ENCODE measurements at regions not wholly inside any gene's neighbourhood (a gene's known extent, or its start where the extent isn't known, plus 50 kb on each side); places are given as distances from the start of the nearest gene placed in this dataset.

- Mint-ChIP-seq H3K36me3 (ENCODE audit: low read depth, unreplicated experiment) (peaks cover under 1% of the 10 kb centered on the region), H3K4me1 (ENCODE audit: low read depth, unreplicated experiment) (no peaks in the 10 kb centered on the region), H3K4me3 (ENCODE audit: unreplicated experiment) (no peak overlapping the region), H3K9me3 (ENCODE audit: unreplicated experiment) (peaks cover 7% of the 10 kb centered on the region), H3K27me3 (ENCODE audit: low read depth, unreplicated experiment) (peaks cover 14% of the 10 kb centered on the region), H3K27ac (ENCODE audit: unreplicated experiment) (no peak overlapping the region)
- DNase-seq (ENCODE audit: low read depth) = no peak
- Histone ChIP-seq H3K9me3 (ENCODE audit: insufficient read depth, low read depth, low read length) (no peaks in the 10 kb centered on the region), H4K20me1 (ENCODE audit: insufficient read depth, low read length) (no peaks in the 10 kb centered on the region), H3K27ac (ENCODE audit: low read depth, low read length) (no peak overlapping the region), H3K9ac (ENCODE audit: low read length) (no peak overlapping the region), H2AFZ (ENCODE audit: low read depth, low read length) (no peak overlapping the region), H3K4me2 (ENCODE audit: low read length) (no peak overlapping the region), H3K4me1 (ENCODE audit: insufficient read depth, low read length) (no peaks in the 10 kb centered on the region), H3K79me2 (ENCODE audit: insufficient read depth, low read length) (no peaks in the 10 kb centered on the region), H3K36me3 (ENCODE audit: insufficient read depth, low read length) (no peaks in the 10 kb centered on the region), H3K4me3 (ENCODE audit: insufficient read depth, low read depth, low read length) (no peak overlapping the region), H3K27me3 (ENCODE audit: insufficient read depth, low read length) (no peaks in the 10 kb centered on the region)
- no peak for FAIRE-seq
- TF ChIP-seq EZH2 (IDR thresholded peaks at IDR 0.05; ENCODE audit: insufficient read depth, low read length) (no peak), CTCF (IDR thresholded peaks at IDR 0.05; ENCODE audit: insufficient read depth, low read depth, low read length) (no peak)
Measured at GRCh38 chr14:99100497-99101270, 171.3 kb downstream of the BCL11B start.

GRCh38 chr14:99101855-99102461 lies 170.0 kb downstream of the BCL11B start:
- no peak overlapping the region for H3K27ac Mint-ChIP-seq (ENCODE audit: unreplicated experiment)
- no peaks in the 10 kb centered on the region for H3K4me1 ChIP-seq (ENCODE audit: insufficient read depth, low read length)
- no peak overlapping the region for H3K27ac ChIP-seq (ENCODE audit: low read depth, low read length)
- H3K9ac ChIP-seq (ENCODE audit: low read length) = no peak overlapping the region
- H4K20me1 ChIP-seq (ENCODE audit: insufficient read depth, low read length) = no peaks in the 10 kb centered on the region
- no peak overlapping the region for H3K4me3 Mint-ChIP-seq (ENCODE audit: unreplicated experiment)
- no peaks in the 10 kb centered on the region for H3K4me1 Mint-ChIP-seq (ENCODE audit: low read depth, unreplicated experiment)
- H3K79me2 ChIP-seq (ENCODE audit: insufficient read depth, low read length) = no peaks in the 10 kb centered on the region
- H3K36me3 ChIP-seq (ENCODE audit: insufficient read depth, low read length) = no peaks in the 10 kb centered on the region
- H3K27me3 ChIP-seq (ENCODE audit: insufficient read depth, low read length) = no peaks in the 10 kb centered on the region
- no peak overlapping the region for H2AFZ ChIP-seq (ENCODE audit: low read depth, low read length)
- peaks cover 9% of the 10 kb centered on the region for H3K9me3 Mint-ChIP-seq (ENCODE audit: unreplicated experiment)
- no peak overlapping the region for H3K4me2 ChIP-seq (ENCODE audit: low read length)
- H3K4me3 ChIP-seq (ENCODE audit: insufficient read depth, low read depth, low read length) = no peak overlapping the region
- no peak for TF ChIP-seq EZH2 (IDR thresholded peaks at IDR 0.05; ENCODE audit: insufficient read depth, low read length)
- no peak for TF ChIP-seq CTCF (IDR thresholded peaks at IDR 0.05; ENCODE audit: insufficient read depth, low read depth, low read length)
- H3K36me3 Mint-ChIP-seq (ENCODE audit: low read depth, unreplicated experiment) = no peaks in the 10 kb centered on the region
- H3K9me3 ChIP-seq (ENCODE audit: insufficient read depth, low read depth, low read length) = no peaks in the 10 kb centered on the region
- no peak for DNase-seq (ENCODE audit: low read depth)
- H3K27me3 Mint-ChIP-seq (ENCODE audit: low read depth, unreplicated experiment) = peaks cover 12% of the 10 kb centered on the region
- no peak for FAIRE-seq

All from astrocyte (in vitro differentiated cells and primary cell).